Stimulated activated CD8-positive, alpha-beta memory T cell treated with anti-CD3 and anti-CD28 coated beads, Interleukin-7, amount 100 ng/mL, for 1 hour (primary cell): ENCODE measurements at regions not wholly inside any gene's neighbourhood (a gene's known extent, or its start where the extent isn't known, plus 50 kb on each side); places are given as distances from the start of the nearest gene placed in this dataset.
"Not testable (repeated sequence)": the region's sequence is repeated elsewhere in the genome, so short reads cannot be mapped to it uniquely, and the experiment has no call there.

Source experiments
- DNase-seq, 2 donors: peaks; one replicate each; pipeline ENCODE4 v3.0.0-alpha.2; 2020; ENCODE audit warnings: low read depth in 2 of 2

DNA sequence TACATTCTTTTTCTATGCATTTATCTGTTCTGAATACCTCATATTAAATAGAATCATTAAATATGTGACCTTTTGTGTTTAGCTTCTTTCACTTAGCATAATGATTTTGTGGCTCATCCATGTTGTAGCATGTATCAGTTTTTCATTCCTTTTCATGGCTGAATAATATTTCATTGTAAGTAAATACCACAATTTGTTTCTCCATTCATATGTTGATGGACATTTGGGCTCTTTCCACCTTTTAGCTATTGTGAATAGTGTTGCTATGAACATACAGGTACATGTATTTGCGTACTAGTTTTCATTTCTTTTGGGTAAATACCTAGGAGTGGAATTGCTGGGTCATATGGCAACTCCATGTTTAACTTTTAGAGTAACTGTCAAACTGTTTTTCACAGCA, 85.1 kb downstream of the GNL3L start:
- no peak for DNase-seq

DNA sequence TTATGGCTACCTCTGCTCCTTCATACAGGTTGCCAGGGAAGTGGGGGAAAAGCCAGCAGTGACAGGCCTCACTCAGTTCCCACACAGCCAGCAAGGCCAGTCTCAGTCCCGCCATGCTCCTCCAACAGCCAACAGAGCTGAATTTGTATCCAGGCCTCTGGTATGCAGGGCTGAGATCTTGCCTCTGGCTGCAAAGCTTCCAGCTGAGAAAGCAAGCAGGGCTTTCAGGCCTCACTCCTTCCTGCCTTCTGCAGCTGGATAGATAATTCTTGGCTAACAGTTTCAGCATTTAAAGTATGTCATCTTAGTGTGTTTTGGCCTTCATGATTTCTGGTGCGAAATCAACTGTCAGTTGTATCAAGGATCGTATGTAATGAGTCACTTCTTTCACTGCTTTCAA, 103.6 kb downstream of the GNL3L start:
- no peak for DNase-seq

- DNase-seq, result no peak
Observed at GRCh38 chrX:54639018-54639345, 109.0 kb downstream of the GNL3L start.

DNA sequence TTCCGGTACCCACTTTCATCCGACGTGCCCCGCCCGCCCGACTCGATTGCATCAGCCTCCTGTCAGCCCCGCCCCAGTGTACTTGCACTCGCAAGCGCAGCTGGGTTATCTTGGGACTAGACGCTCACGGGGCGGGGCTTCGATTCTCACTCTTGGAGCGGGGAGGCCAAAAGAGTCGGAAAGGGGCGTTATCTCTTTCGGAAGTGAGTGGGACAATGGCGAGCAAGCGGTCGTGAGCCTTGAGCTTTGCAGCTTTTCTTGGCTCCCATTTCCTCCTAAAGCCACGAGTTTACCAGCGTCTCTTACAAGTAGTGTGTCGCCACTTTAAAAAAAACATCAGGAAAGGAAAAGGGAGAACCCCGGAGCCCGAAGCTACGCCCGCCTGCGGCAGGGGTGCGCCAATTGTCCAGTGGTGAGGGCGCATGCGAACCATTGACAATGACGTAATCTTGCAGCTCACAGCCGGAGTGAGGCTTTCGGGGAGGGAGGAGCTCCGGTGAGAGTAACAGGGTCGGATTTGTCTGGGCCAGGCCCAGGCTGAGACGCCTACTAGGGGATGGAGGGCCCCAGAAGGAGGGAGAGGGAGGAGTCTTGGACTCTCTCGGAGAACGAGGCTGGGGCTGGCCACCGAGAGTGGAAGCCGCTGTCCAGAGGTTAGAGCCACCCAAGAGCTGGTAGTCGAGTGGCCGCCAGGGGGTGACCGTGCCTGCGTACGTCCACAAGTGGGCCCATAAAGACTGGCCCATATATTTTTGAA, 109.5 kb downstream of the GNL3L start:
- peak; percentile 74 to 79 for DNase-seq

DNA sequence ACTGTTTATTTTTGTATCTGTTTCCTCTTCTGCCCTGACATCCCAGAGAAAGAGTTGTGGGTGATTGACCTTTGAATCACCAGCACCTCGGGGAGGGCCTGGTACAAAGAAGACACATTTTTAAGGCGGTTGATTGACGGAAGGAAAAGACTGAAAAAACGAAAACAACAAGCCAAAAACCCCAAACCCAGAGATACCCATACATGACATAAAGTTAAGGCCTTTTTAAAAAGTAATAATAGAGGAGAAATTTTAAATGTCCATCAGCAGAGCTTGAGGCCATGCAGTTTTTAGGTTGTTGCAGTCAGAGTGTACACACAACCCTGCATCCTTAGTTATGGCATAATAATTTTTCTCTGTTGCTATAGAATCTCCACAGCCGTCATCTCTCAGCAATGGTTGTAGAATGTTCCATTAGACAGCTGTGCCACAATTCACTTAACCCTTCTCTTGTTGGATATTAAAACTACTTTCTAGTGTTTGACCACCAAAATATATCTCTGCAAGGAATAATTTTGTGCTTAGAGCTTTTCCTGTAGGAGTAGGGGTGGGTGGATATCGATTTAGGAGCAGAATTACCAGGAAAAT, 110.2 kb downstream of the GNL3L start:
- DNase-seq, result no peak

GRCh38 chrX:54640736-54641135, 110.7 kb downstream of the GNL3L start:
- DNase-seq, result no peak

- no peak for DNase-seq
Observed at GRCh38 chrX:54641530-54641929, 111.5 kb downstream of the GNL3L start.

- DNase-seq, result not testable (repeated sequence)
Observed at GRCh38 chrX:54647607-54648006, 117.6 kb downstream of the GNL3L start.

- no peak for DNase-seq
Observed at GRCh38 chrX:54659547-54659946, 129.5 kb downstream of the GNL3L start.

DNA sequence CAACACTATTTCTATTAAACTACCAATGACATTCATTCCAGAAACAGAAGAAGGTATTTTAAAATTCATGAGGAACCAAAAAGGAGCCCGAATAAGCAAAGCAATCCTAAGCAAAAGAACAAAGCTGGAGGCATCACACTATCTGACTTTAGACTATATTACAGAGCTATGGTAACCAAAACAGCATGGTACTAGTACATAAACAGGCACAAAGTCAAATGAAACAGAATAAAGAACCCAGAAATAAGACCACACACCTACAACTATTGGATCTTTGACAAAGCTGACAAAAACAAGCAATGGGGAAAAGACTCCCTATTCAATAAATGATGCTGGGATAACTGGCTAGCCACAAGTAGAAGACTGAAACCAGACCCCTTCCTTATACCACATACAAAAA, 122.3 kb downstream of the ITIH6 start:
- no peak for DNase-seq

- no peak for DNase-seq
Observed at GRCh38 chrX:54695231-54695630, 102.8 kb downstream of the ITIH6 start.

GRCh38 chrX:54695816-54696487, 102.1 kb downstream of the ITIH6 start:
- no peak for DNase-seq
